Neuronal stem cell (in vitro differentiated cells): ENCODE measurements at regions not wholly inside any gene's neighbourhood (a gene's known extent, or its start where the extent isn't known, plus 50 kb on each side); places are given as distances from the start of the nearest gene placed in this dataset.
A peak's percentile ranks its signal among the peaks of the same experiment; 100 is the strongest.

Experiments
- DNase-seq: peaks from one replicate; pipeline ENCODE4 v3.0.0-alpha.2; 2013; ENCODE audit warnings: low spot score
- H2AFZ ChIP-seq: one replicate; pipeline ENCODE4 v1.6.1; 2013; ENCODE audit warnings: mild to moderate bottlenecking, low read length, inconsistent platforms
- H2AK5ac ChIP-seq: 2 replicates; pipeline ENCODE4 v1.6.1; 2013; ENCODE audit warnings: low read depth, mild to moderate bottlenecking, inconsistent platforms, low read length, moderate library complexity, mixed read lengths
- H2BK120ac ChIP-seq: 2 replicates; pipeline ENCODE4 v1.6.1; 2013; ENCODE audit warnings: low read depth, mild to moderate bottlenecking, inconsistent platforms, low read length, moderate library complexity, mixed read lengths
- H2BK12ac ChIP-seq: one replicate; pipeline ENCODE4 v1.6.1; 2013; ENCODE audit warnings: low read length, inconsistent platforms
- H2BK15ac ChIP-seq: 2 replicates; pipeline ENCODE4 v1.6.1; 2013; ENCODE audit warnings: mild to moderate bottlenecking, low read length, inconsistent platforms, mixed read lengths
- H2BK5ac ChIP-seq: one replicate; pipeline ENCODE4 v1.6.1; 2013; ENCODE audit warnings: inconsistent platforms, mild to moderate bottlenecking, low read length, moderate library complexity
- H3K14ac ChIP-seq: one replicate; pipeline ENCODE4 v1.6.1; 2013; ENCODE audit warnings: low read length, inconsistent platforms
- H3K18ac ChIP-seq: 2 replicates; pipeline ENCODE4 v1.6.1; 2013; ENCODE audit warnings: low read length, inconsistent platforms
- H3K23ac ChIP-seq: 2 replicates; pipeline ENCODE4 v1.6.1; 2013; ENCODE audit warnings: low read depth, mild to moderate bottlenecking, mixed read lengths, low read length, inconsistent platforms; ENCODE audit not compliant: poor library complexity
- H3K27ac ChIP-seq: replicated peaks from 3 replicates; pipeline ENCODE4 v1.5.1; 2013; ENCODE audit warnings: low read length, inconsistent platforms
- H3K27me3 ChIP-seq, 3 experiments: 2 replicates each; pipeline ENCODE4 v1.6.1; 2013; ENCODE audit warnings: low read length in 3 of 3, mild to moderate bottlenecking in 2 of 3, inconsistent platforms in 1 of 3, low read depth in 1 of 3, mixed read lengths in 1 of 3, moderate library complexity in 1 of 3; ENCODE audit not compliant: control insufficient read depth in 3 of 3, insufficient read depth in 3 of 3
- H3K36me3 ChIP-seq, 2 donors: replicated peaks in 1 of 2; 2 replicates each; pipeline ENCODE4 v1.6.1; 2013; ENCODE audit warnings: low read length in 2 of 2; ENCODE audit not compliant: control insufficient read depth in 2 of 2, insufficient read depth in 2 of 2
- H3K4ac ChIP-seq: 2 replicates; pipeline ENCODE4 v1.6.1; 2013; ENCODE audit warnings: inconsistent platforms, mild to moderate bottlenecking, low read length, moderate library complexity
- H3K4me1 ChIP-seq, 2 donors: 1 replicate in 1 of 2; 2 replicates in 1 of 2; pipeline ENCODE4 v1.6.1; 2013; ENCODE audit warnings: low read length in 2 of 2, low read depth in 1 of 2; ENCODE audit not compliant: control insufficient read depth in 2 of 2, insufficient read depth in 1 of 2
- H3K4me2 ChIP-seq: one replicate; pipeline ENCODE4 v1.6.1; 2013; ENCODE audit warnings: mild to moderate bottlenecking, low read length, inconsistent platforms; ENCODE audit not compliant: insufficient read depth, poor library complexity, severe bottlenecking
- H3K4me3 ChIP-seq, 2 donors: 2 replicates each; pipeline ENCODE4 v1.5.1; 2013; ENCODE audit warnings: low read length in 2 of 2, mild to moderate bottlenecking in 2 of 2, inconsistent platforms in 1 of 2, moderate library complexity in 1 of 2
- H3K79me1 ChIP-seq: one replicate; pipeline ENCODE4 v1.6.1; 2013; ENCODE audit warnings: low read depth, mild to moderate bottlenecking, inconsistent platforms, low read length, moderate library complexity
- H3K9ac ChIP-seq: one replicate; pipeline ENCODE4 v1.6.1; 2013; ENCODE audit warnings: mild to moderate bottlenecking, low read depth, low read length, inconsistent platforms; ENCODE audit not compliant: poor library complexity
- H3K9me3 ChIP-seq, 2 donors: replicated peaks in 1 of 2; 2 replicates each; pipeline versions ENCODE3 to v1.6.1; 2013; ENCODE audit warnings: low read length in 2 of 2, mild to moderate bottlenecking in 2 of 2, inconsistent platforms in 1 of 2, low read depth in 1 of 2, mixed read lengths in 1 of 2, moderate library complexity in 1 of 2; ENCODE audit not compliant: control insufficient read depth in 2 of 2, insufficient read depth in 1 of 2
- H4K8ac ChIP-seq: one replicate; pipeline ENCODE4 v1.6.1; 2013; ENCODE audit warnings: low read depth, mild to moderate bottlenecking, inconsistent platforms, low read length, moderate library complexity
- H4K91ac ChIP-seq: one replicate; pipeline ENCODE4 v1.6.1; 2013; ENCODE audit warnings: low read length, low read depth, mild to moderate bottlenecking, inconsistent platforms; ENCODE audit not compliant: poor library complexity
- WGBS, 2 donors: extraction: QIAGEN DNeasy Blood & Tissue Kit; methylation state at CpG; one replicate each; pipeline ENCODE4 v1.1.7; 2013; ENCODE audit warnings: missing lambda C conversion rate in 2 of 2, mixed read lengths in 1 of 2; ENCODE audit not compliant: insufficient read length in 2 of 2, insufficient replicate concordance in 1 of 2; ENCODE audit errors: extremely low coverage in 2 of 2; 5-methylcytosine and 5-hydroxymethylcytosine counted together

- no peaks in the 10 kb centered on the region for H3K79me1 ChIP-seq
- no peak overlapping the region for H3K4ac ChIP-seq
- H3K27ac ChIP-seq = no peak overlapping the region
- no peak overlapping the region for H2BK12ac ChIP-seq
- no peak overlapping the region for H2BK15ac ChIP-seq
- no peaks in the 10 kb centered on the region for H3K9me3 ChIP-seq
- H3K23ac ChIP-seq = no peak overlapping the region
- no CpG with 5 or more reads among the region's 5 CpGs for WGBS, 2 donors
- H3K14ac ChIP-seq = no peak overlapping the region
- H4K91ac ChIP-seq = no peak overlapping the region
- no peak overlapping the region for H4K8ac ChIP-seq
- H3K4me3 ChIP-seq = no peak overlapping the region
- H3K4me2 ChIP-seq = no peak overlapping the region
- no peak overlapping the region for H2AFZ ChIP-seq
- no peaks in the 10 kb centered on the region for H3K4me1 ChIP-seq
- H2AK5ac ChIP-seq = no peak overlapping the region
- H3K18ac ChIP-seq = no peak overlapping the region
- H2BK5ac ChIP-seq = no peak overlapping the region
- H3K36me3 ChIP-seq = no peaks in the 10 kb centered on the region
- H2BK120ac ChIP-seq = no peak overlapping the region
- no peak for DNase-seq
- no peaks in the 10 kb centered on the region for H3K27me3 ChIP-seq
- H3K9ac ChIP-seq = no peak overlapping the region
These were observed 232.5 kb upstream of the INTU start for GRCh38 chr4:127400276-127400675.

GRCh38 chr4:127400731-127401346, 231.9 kb upstream of the INTU start:
- Histone ChIP-seq H3K9ac (no peak overlapping the region), H3K4ac (no peak overlapping the region), H3K36me3 (no peaks in the 10 kb centered on the region), H3K4me1 (no peaks in the 10 kb centered on the region), H2BK15ac (no peak overlapping the region), H3K9me3 (no peaks in the 10 kb centered on the region), H2AFZ (no peak overlapping the region), H3K27ac (no peak overlapping the region), H2BK12ac (no peak overlapping the region), H3K14ac (no peak overlapping the region), H4K91ac (no peak overlapping the region), H3K79me1 (no peaks in the 10 kb centered on the region), H2BK5ac (no peak overlapping the region), H3K18ac (no peak overlapping the region), H2BK120ac (no peak overlapping the region), H3K23ac (no peak overlapping the region), H3K27me3 (no peaks in the 10 kb centered on the region), H2AK5ac (no peak overlapping the region), H3K4me2 (no peak overlapping the region), H3K4me3 (no peak overlapping the region), H4K8ac (no peak overlapping the region)
- peak; percentile 57 for DNase-seq
- WGBS, 2 donors = no CpG with 5 or more reads among the region's 1 CpG

GRCh38 chr4:127403471-127404084, 229.2 kb upstream of the INTU start:
- no peak overlapping the region for H2BK12ac ChIP-seq
- H2BK15ac ChIP-seq = no peak overlapping the region
- H3K36me3 ChIP-seq = no peaks in the 10 kb centered on the region
- H2AFZ ChIP-seq = peak overlapping the region; percentile 28
- peaks cover 2 to 3% of the 10 kb centered on the region in 2 donors for H3K9me3 ChIP-seq
- H3K14ac ChIP-seq = no peak overlapping the region
- no peak for DNase-seq
- no peak overlapping the region for H2BK5ac ChIP-seq
- no peaks in the 10 kb centered on the region for H3K79me1 ChIP-seq
- H3K4me3 ChIP-seq = no peak overlapping the region
- no CpG with 5 or more reads among the region's 2 CpGs for WGBS, 2 donors
- H3K4ac ChIP-seq = no peak overlapping the region
- no peaks in the 10 kb centered on the region for H3K4me1 ChIP-seq
- no peak overlapping the region for H3K18ac ChIP-seq
- H3K9ac ChIP-seq = no peak overlapping the region
- no peak overlapping the region for H2AK5ac ChIP-seq
- H3K23ac ChIP-seq = no peak overlapping the region
- no peak overlapping the region for H4K8ac ChIP-seq
- no peak overlapping the region for H3K27ac ChIP-seq
- no peak overlapping the region for H4K91ac ChIP-seq
- H3K4me2 ChIP-seq = no peak overlapping the region
- H2BK120ac ChIP-seq = no peak overlapping the region
- no peaks in the 10 kb centered on the region for H3K27me3 ChIP-seq

- no peaks in the 10 kb centered on the region for H3K4me1 ChIP-seq
- no peak overlapping the region for H3K27ac ChIP-seq
- H2AFZ ChIP-seq = no peak overlapping the region
- H4K8ac ChIP-seq = no peak overlapping the region
- no peak overlapping the region for H2BK5ac ChIP-seq
- no peak overlapping the region for H4K91ac ChIP-seq
- no peak overlapping the region for H3K4ac ChIP-seq
- H3K79me1 ChIP-seq = no peaks in the 10 kb centered on the region
- no peak for DNase-seq
- no peak overlapping the region for H3K4me3 ChIP-seq
- H3K18ac ChIP-seq = no peak overlapping the region
- WGBS, 2 donors = no CpG with 5 or more reads among the region's 1 CpG
- no peak overlapping the region for H3K4me2 ChIP-seq
- H3K14ac ChIP-seq = no peak overlapping the region
- H2BK12ac ChIP-seq = no peak overlapping the region
- no peak overlapping the region for H2BK120ac ChIP-seq
- H2BK15ac ChIP-seq = no peak overlapping the region
- no peaks in the 10 kb centered on the region for H3K27me3 ChIP-seq
- H2AK5ac ChIP-seq = no peak overlapping the region
- no peak overlapping the region for H3K9ac ChIP-seq
- no peaks in the 10 kb centered on the region for H3K36me3 ChIP-seq
- peaks cover 2 to 3% of the 10 kb centered on the region in 2 donors for H3K9me3 ChIP-seq
- H3K23ac ChIP-seq = no peak overlapping the region
These were observed 226.6 kb upstream of the INTU start for GRCh38 chr4:127406187-127406586.
